Fibroblast of villous mesenchyme (primary cell): ENCODE measurements at regions not wholly inside any gene's neighbourhood (a gene's known extent, or its start where the extent isn't known, plus 50 kb on each side); places are given as distances from the start of the nearest gene placed in this dataset.

Experiments
- DNase-seq: peaks from one replicate; pipeline ENCODE4 v3.0.0-alpha.2; 2010; ENCODE audit warnings: low read depth
- H3K4me3 ChIP-seq: 2 replicates; pipeline ENCODE4 v1.5.1; 2011; ENCODE audit warnings: low read depth, mild to moderate bottlenecking, low read length
- CTCF ChIP-seq: IDR thresholded peaks from 2 replicates; pipeline ENCODE4 v1.5.1; 2012; ENCODE audit warnings: low read depth, mild to moderate bottlenecking, low read length; ENCODE audit not compliant: insufficient read depth

- DNase-seq: no peak
- no peak overlapping the region for H3K4me3 ChIP-seq
- TF ChIP-seq CTCF: no peak
Observed at GRCh38 chr1:63147783-63148182, 174.6 kb upstream of the FOXD3 start.

- no peak overlapping the region for H3K4me3 ChIP-seq
- DNase-seq: peak; percentile 51
- peak; percentile 81 for TF ChIP-seq CTCF
Observed at GRCh38 chr1:63148825-63149645, 173.3 kb upstream of the FOXD3 start.

DNA sequence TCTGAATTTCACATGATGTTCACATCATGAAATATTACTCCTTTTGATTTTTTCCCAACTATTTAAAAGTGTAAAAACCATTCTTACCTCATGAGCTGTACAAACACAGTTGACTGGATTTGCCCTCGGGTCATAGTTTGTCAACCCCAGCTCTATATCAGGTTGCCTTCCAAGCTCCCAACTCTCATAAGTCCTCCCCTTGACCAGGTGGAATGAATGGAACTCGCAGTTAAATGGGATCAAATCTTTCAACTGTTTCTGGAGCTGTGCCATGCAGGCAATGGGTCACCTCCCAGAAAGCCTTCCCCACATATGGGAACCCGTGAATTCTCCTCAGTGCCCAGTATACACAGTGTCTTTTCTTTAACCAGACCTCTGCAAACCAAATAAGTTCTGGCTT lies 169.8 kb upstream of the FOXD3 start:
- no peak for DNase-seq
- no peak overlapping the region for H3K4me3 ChIP-seq
- no peak for TF ChIP-seq CTCF

- H3K4me3 ChIP-seq: no peak overlapping the region
- no peak for TF ChIP-seq CTCF
- DNase-seq: no peak
Observed at GRCh38 chr1:63155437-63155836, 166.9 kb upstream of the FOXD3 start.

GRCh38 chr1:63157085-63157484 lies 165.3 kb upstream of the FOXD3 start:
- H3K4me3 ChIP-seq: no peak overlapping the region
- DNase-seq: no peak
- TF ChIP-seq CTCF: no peak

GRCh38 chr1:63169057-63169456 lies 153.3 kb upstream of the FOXD3 start:
- H3K4me3 ChIP-seq: no peak overlapping the region
- no peak for TF ChIP-seq CTCF
- DNase-seq: no peak

DNA sequence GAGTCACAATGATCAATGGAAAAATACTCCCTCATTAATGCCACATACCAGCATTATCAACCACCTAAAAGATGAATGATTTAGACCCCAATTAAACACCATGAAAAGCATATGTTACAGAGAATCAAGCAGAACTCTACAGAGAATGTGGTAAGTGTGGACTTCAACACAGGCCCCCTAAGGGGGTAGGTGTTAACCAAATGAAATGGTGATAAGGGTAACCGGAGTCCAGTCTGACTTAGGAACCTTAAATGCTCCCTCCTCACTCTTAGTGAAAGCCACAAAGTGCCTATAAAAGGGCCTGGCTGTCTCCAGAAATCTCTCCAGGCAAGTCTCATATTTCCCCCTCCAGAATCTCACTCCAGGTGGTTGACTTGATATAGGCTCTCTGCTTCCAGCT lies 149.2 kb upstream of the FOXD3 start:
- no peak for DNase-seq
- no peak for TF ChIP-seq CTCF
- H3K4me3 ChIP-seq: no peak overlapping the region
